ENCODE measurements at regions not wholly inside any gene's neighbourhood (a gene's known extent, or its start where the extent isn't known, plus 50 kb on each side); places are given as distances from the start of the nearest gene placed in this dataset.

GRCh38 chr4:137106287-137106686 is 426.0 kb downstream of the PCDH18 start:
- TF ChIP-seq CTCF (conservative IDR thresholded peaks at IDR 0.05 in 1 of 2, IDR thresholded peaks at IDR 0.05 in 1 of 2; ENCODE audit: low read depth in 1 of 2, low read length in 2 of 2), result no peak
- no peak for TF ChIP-seq EZH2 (IDR thresholded peaks at IDR 0.05; ENCODE audit: low read length, missing control alignments)

All from fibroblast of lung (primary cell).